OCI-LY1 (cell line): ENCODE measurements at regions not wholly inside any gene's neighbourhood (a gene's known extent, or its start where the extent isn't known, plus 50 kb on each side); places are given as distances from the start of the nearest gene placed in this dataset.

ENCODE experiments used
- H2AFZ ChIP-seq: fragments of 200-600 bp; sonication (generic), shearing (Covaris generic); 2 replicates; pipeline ENCODE4 v1.6.0; 2014; ENCODE audit warnings: antibody characterized with exemption, mild to moderate bottlenecking, low read length
- H3F3A ChIP-seq: fragments of 200-600 bp; sonication (generic), shearing (Covaris generic); 2 replicates; pipeline ENCODE4 v1.6.0; 2014; ENCODE audit warnings: mild to moderate bottlenecking, antibody characterized with exemption, low read length, moderate library complexity; ENCODE audit not compliant: insufficient read depth
- H3K27ac ChIP-seq: fragments of 200-600 bp; sonication (generic); 2 replicates; pipeline ENCODE4 v1.5.1; 2014; ENCODE audit warnings: low read length, mixed run types, mild to moderate bottlenecking, low read depth; ENCODE audit not compliant: poor library complexity, severe bottlenecking
- H3K27me3 ChIP-seq: fragments of 200-600 bp; sonication (generic); 2 replicates; pipeline ENCODE4 v1.6.0; 2014; ENCODE audit warnings: antibody characterized with exemption, mild to moderate bottlenecking, low read length, moderate library complexity; ENCODE audit not compliant: insufficient read depth
- H3K36me3 ChIP-seq: fragments of 200-600 bp; sonication (generic); 2 replicates; pipeline ENCODE4 v1.6.1; 2014; ENCODE audit warnings: mild to moderate bottlenecking, antibody characterized with exemption, low read length, moderate library complexity, mixed read lengths; ENCODE audit not compliant: insufficient read depth
- H3K4me1 ChIP-seq: fragments of 200-600 bp; sonication (generic); 2 replicates; pipeline ENCODE4 v1.5.1; 2014; ENCODE audit warnings: mild to moderate bottlenecking, low read length, moderate library complexity; ENCODE audit not compliant: insufficient read depth, severe bottlenecking
- H3K4me2 ChIP-seq: fragments of 200-600 bp; sonication (generic), shearing (Covaris generic); 2 replicates; pipeline ENCODE4 v1.6.1; 2014; ENCODE audit warnings: low read length
- H3K4me3 ChIP-seq: fragments of 200-600 bp; sonication (generic); 2 replicates; pipeline ENCODE4 v1.5.1; 2014; ENCODE audit warnings: low read length, low read depth, mild to moderate bottlenecking, mixed read lengths; ENCODE audit not compliant: poor library complexity, severe bottlenecking
- H3K79me2 ChIP-seq: fragments of 200-600 bp; shearing (Covaris generic); 2 replicates; pipeline ENCODE4 v1.6.1; 2016; ENCODE audit warnings: mixed run types, low read length, mixed read lengths; ENCODE audit not compliant: insufficient read depth
- H3K9ac ChIP-seq: fragments of 200-600 bp; sonication (generic), shearing (Covaris generic); 2 replicates; pipeline ENCODE4 v1.6.1; 2014; ENCODE audit warnings: mild to moderate bottlenecking, low read length, mixed read lengths
- H3K9me2 ChIP-seq: fragments of 200-600 bp; sonication (generic), shearing (Covaris generic); 2 replicates; pipeline ENCODE4 v1.6.1; 2014; ENCODE audit warnings: low read depth, mild to moderate bottlenecking, low read length, mixed read lengths
- H3K9me3 ChIP-seq: fragments of 200-600 bp; shearing (Covaris generic); 2 replicates; pipeline ENCODE4 v1.6.1; 2014; ENCODE audit warnings: low read length, mixed read lengths
- H4K20me1 ChIP-seq: fragments of 200-600 bp; sonication (generic), shearing (Covaris generic); 2 replicates; pipeline ENCODE4 v1.6.0; 2016; ENCODE audit warnings: mild to moderate bottlenecking, low read length; ENCODE audit not compliant: insufficient read depth
- CTCF ChIP-seq: fragments of 200-600 bp; sonication (generic), shearing (Covaris generic); IDR thresholded peaks from 2 replicates; pipeline ENCODE4 v1.5.1; 2017; ENCODE audit warnings: mild to moderate bottlenecking, antibody characterized with exemption, low read length, moderate library complexity, mixed read lengths
- EZH2 ChIP-seq: fragments of 200-600 bp; sonication (generic), shearing (Covaris generic); IDR thresholded peaks from 2 replicates; pipeline ENCODE4 v1.8.0; 2017; ENCODE audit warnings: borderline replicate concordance, mixed run types, mild to moderate bottlenecking, antibody characterized with exemption, low read length, moderate library complexity, mixed read lengths

DNA sequence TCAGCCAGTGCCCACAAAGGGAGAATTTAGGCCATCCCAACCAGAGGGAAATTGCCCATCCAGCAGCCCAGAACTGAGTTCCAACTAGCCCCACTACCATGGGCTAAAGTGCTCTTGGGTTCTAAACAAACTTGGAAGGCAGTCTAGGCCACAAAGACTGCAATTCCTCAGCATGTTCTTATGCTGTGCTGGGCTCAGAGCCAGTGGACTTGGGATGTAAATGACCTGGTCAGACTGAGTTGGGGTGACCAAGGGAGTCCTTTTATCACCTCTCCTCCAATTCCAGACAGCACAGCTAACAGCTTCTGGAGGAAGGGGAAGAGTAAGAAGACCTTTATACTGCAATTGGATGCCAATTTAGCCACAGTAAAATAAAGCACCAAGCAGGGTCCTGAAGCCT, 607.2 kb upstream of the KCND2 start:
- Histone ChIP-seq H3K4me3 (no peak overlapping the region), H3K36me3 (no peaks in the 10 kb centered on the region), H3K4me1 (no peaks in the 10 kb centered on the region), H2AFZ (no peak overlapping the region), H3K9ac (no peak overlapping the region), H3K27ac (no peak overlapping the region), H3K9me3 (no peaks in the 10 kb centered on the region), H3F3A (no peaks in the 10 kb centered on the region), H3K27me3 (no peaks in the 10 kb centered on the region), H4K20me1 (no peaks in the 10 kb centered on the region), H3K79me2 (no peaks in the 10 kb centered on the region), H3K9me2 (no peaks in the 10 kb centered on the region), H3K4me2 (no peak overlapping the region)
- TF ChIP-seq EZH2 (no peak), CTCF (no peak)

DNA sequence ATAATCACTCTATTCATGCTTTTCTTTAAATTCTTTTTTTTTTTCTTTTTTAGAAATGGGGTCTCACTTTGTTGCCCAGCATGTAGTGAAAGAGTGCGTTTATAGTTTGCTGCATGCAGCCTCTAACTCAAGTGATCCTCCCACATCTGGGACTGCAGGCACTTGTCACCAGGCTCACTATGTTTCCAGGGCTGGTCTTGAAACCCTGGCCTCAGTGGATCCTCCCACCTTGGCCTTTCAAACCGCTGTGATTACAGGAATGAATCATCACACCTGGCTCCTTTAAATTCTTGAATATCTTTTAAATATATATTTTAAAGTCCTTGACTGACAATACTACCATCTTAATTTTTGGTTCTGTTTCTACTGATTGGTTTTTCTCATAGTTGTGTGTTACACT, 591.6 kb upstream of the KCND2 start:
- H3F3A ChIP-seq: no peaks in the 10 kb centered on the region
- H3K27ac ChIP-seq: no peak overlapping the region
- no peaks in the 10 kb centered on the region for H3K4me1 ChIP-seq
- H3K9me2 ChIP-seq: 0 out of 2 replicates have a peak, but pooled peaks cover 2% of the 10 kb centered on the region
- no peaks in the 10 kb centered on the region for H4K20me1 ChIP-seq
- H3K79me2 ChIP-seq: no peaks in the 10 kb centered on the region
- H2AFZ ChIP-seq: no peak overlapping the region
- TF ChIP-seq EZH2 (no peak), CTCF (no peak)
- no peak overlapping the region for H3K4me3 ChIP-seq
- no peaks in the 10 kb centered on the region for H3K27me3 ChIP-seq
- H3K36me3 ChIP-seq: no peaks in the 10 kb centered on the region
- no peak overlapping the region for H3K9ac ChIP-seq
- no peaks in the 10 kb centered on the region for H3K9me3 ChIP-seq
- no peak overlapping the region for H3K4me2 ChIP-seq

GRCh38 chr7:119684763-119685162, 588.2 kb upstream of the KCND2 start:
- Histone ChIP-seq H3F3A (no peaks in the 10 kb centered on the region), H3K4me3 (no peak overlapping the region), H2AFZ (no peak overlapping the region), H3K27me3 (no peaks in the 10 kb centered on the region), H3K9ac (no peak overlapping the region), H4K20me1 (no peaks in the 10 kb centered on the region), H3K36me3 (no peaks in the 10 kb centered on the region), H3K79me2 (no peaks in the 10 kb centered on the region), H3K9me3 (no peaks in the 10 kb centered on the region), H3K4me1 (no peaks in the 10 kb centered on the region), H3K27ac (no peak overlapping the region), H3K4me2 (no peak overlapping the region), H3K9me2 (peaks cover 2% of the 10 kb centered on the region; the same call in 1 of the 2 replicates)
- TF ChIP-seq CTCF: no peak
- TF ChIP-seq EZH2: no peak
